ENCODE measurements at regions not wholly inside any gene's neighbourhood (a gene's known extent, or its start where the extent isn't known, plus 50 kb on each side); places are given as distances from the start of the nearest gene placed in this dataset.

- no peak for DNase-seq
Measured at GRCh38 chr6:26292709-26293108, 72.3 kb upstream of the BTN3A2 start.

- no peak for DNase-seq
Measured at GRCh38 chr6:26294302-26294701, 70.7 kb upstream of the BTN3A2 start.

GRCh38 chr6:26295691-26296555 lies 69.1 kb upstream of the BTN3A2 start:
- DNase-seq = no peak

GRCh38 chr6:26296556-26296856 lies 68.5 kb upstream of the BTN3A2 start:
- no peak for DNase-seq

- no peak for DNase-seq
Measured at GRCh38 chr6:26296857-26297648, 67.9 kb upstream of the BTN3A2 start.

- no peak for DNase-seq
Measured at GRCh38 chr6:26299286-26300042, 65.5 kb upstream of the BTN3A2 start.

- DNase-seq = no peak
Measured at GRCh38 chr6:26300043-26300331, 65.0 kb upstream of the BTN3A2 start.

- no peak for DNase-seq
Measured at GRCh38 chr6:26300359-26300758, 64.6 kb upstream of the BTN3A2 start.

- DNase-seq = no peak
Measured at GRCh38 chr6:26300828-26301227, 64.2 kb upstream of the BTN3A2 start.

- DNase-seq = no peak
Measured at GRCh38 chr6:26301638-26302037, 63.4 kb upstream of the BTN3A2 start.

- no peak for DNase-seq
Measured at GRCh38 chr6:26302941-26303559, 61.9 kb upstream of the BTN3A2 start.

- DNase-seq = no peak
Measured at GRCh38 chr6:26304213-26304796, 60.7 kb upstream of the BTN3A2 start.

- peak; percentile 11 to 51 (median 37) for DNase-seq
Measured at GRCh38 chr6:26304797-26305640, 60.0 kb upstream of the BTN3A2 start.

GRCh38 chr6:26305641-26305969 lies 59.4 kb upstream of the BTN3A2 start:
- DNase-seq = no peak

- no peak for DNase-seq
Measured at GRCh38 chr6:26306232-26306631, 58.8 kb upstream of the BTN3A2 start.

- DNase-seq = no peak
Measured at GRCh38 chr6:26307850-26308249, 57.1 kb upstream of the BTN3A2 start.

GRCh38 chr6:26309731-26310142 lies 55.3 kb upstream of the BTN3A2 start:
- no peak for DNase-seq

GRCh38 chr6:26311012-26311384 lies 54.0 kb upstream of the BTN3A2 start:
- no peak for DNase-seq

GRCh38 chr6:26311385-26312095 lies 53.5 kb upstream of the BTN3A2 start:
- DNase-seq = peak in 3 of 4 experiments; percentile 11 to 19 (median 12)

- DNase-seq = no peak
Measured at GRCh38 chr6:26312096-26312463, 52.9 kb upstream of the BTN3A2 start.
